HEK293 (cell line): ENCODE measurements at regions not wholly inside any gene's neighbourhood (a gene's known extent, or its start where the extent isn't known, plus 50 kb on each side); places are given as distances from the start of the nearest gene placed in this dataset.

Experiments
- CTCF ChIA-PET: fragments of 350-600 bp; formaldehyde crosslinking; extraction: SDS; loops from one replicate; lab custom pipeline; 2021; ENCODE audit warnings: antibody characterized with exemption; lab: Yijun Ruan, JAX
- POLR2A ChIA-PET: fragments of 300-600 bp; formaldehyde crosslinking; extraction: SDS; loops from one replicate; lab custom pipeline; 2020; ENCODE audit warnings: antibody characterized with exemption, inconsistent platforms; lab: Yijun Ruan, JAX
- H3K27ac ChIP-seq: fragments of 200-500 bp; sonication (Bioruptor generic); 2 replicates; pipeline ENCODE4 v1.5.1; 2014; ENCODE audit warnings: low read depth, low read length, control low read depth, inconsistent platforms; ENCODE audit errors: extremely low read depth
- H3K36me3 ChIP-seq, 2 experiments: fragments of 200-500 bp in 1 of 2; sonication (Bioruptor generic) in 1 of 2; 1 replicate in 1 of 2; 2 replicates in 1 of 2; pipeline ENCODE4 v1.5.1; 2014 to 2017; ENCODE audit warnings: inconsistent platforms in 2 of 2, low read length in 2 of 2; ENCODE audit not compliant: control insufficient read depth in 2 of 2, insufficient read depth in 1 of 2
- H3K4me1 ChIP-seq: fragments of 200-500 bp; sonication (Bioruptor generic); 2 replicates; pipeline ENCODE4 v1.5.1; 2014; ENCODE audit warnings: mild to moderate bottlenecking, low read length, inconsistent platforms; ENCODE audit not compliant: control insufficient read depth, insufficient read depth
- H3K4me3 ChIP-seq: 2 replicates; pipeline ENCODE4 v1.5.1; 2011; ENCODE audit warnings: low read depth, mild to moderate bottlenecking, control low read depth, low read length, moderate library complexity
- H3K9me3 ChIP-seq: fragments of 200-500 bp; sonication (Bioruptor generic); 2 replicates; pipeline ENCODE4 v1.5.1; 2014; ENCODE audit warnings: low read depth, low read length, inconsistent platforms; ENCODE audit not compliant: control insufficient read depth, insufficient read depth
- CTCF ChIP-seq: fragments of 450-650 bp; formaldehyde crosslinking; IDR thresholded peaks from 2 replicates; pipeline ENCODE4 v1.5.1; 2016; ENCODE audit warnings: missing biosample characterization, missing genetic modification characterization
- GLIS1 ChIP-seq: fragments of 450-650 bp; formaldehyde crosslinking; IDR thresholded peaks from 2 replicates; pipeline ENCODE4 v1.5.1; 2016; ENCODE audit warnings: missing biosample characterization, missing genetic modification characterization
- PRDM2 ChIP-seq: fragments of 450-650 bp; formaldehyde crosslinking; IDR thresholded peaks from 2 replicates; pipeline ENCODE4 v1.5.1; 2016; ENCODE audit warnings: missing biosample characterization, missing genetic modification characterization, borderline replicate concordance
- ZBTB48 ChIP-seq: fragments of 450-650 bp; formaldehyde crosslinking; IDR thresholded peaks from 2 replicates; pipeline ENCODE4 v1.5.1; 2016; ENCODE audit warnings: missing biosample characterization, missing genetic modification characterization
- ZFP37 ChIP-seq: fragments of 450-650 bp; formaldehyde crosslinking; IDR thresholded peaks from 2 replicates; pipeline ENCODE4 v1.5.1; 2016; ENCODE audit warnings: missing biosample characterization, missing genetic modification characterization
- ZNF26 ChIP-seq: fragments of 450-650 bp; formaldehyde crosslinking; IDR thresholded peaks from 2 replicates; pipeline ENCODE4 v1.5.1; 2016; ENCODE audit warnings: missing biosample characterization, missing genetic modification characterization
- ZNF274 ChIP-seq, 2 experiments: fragments of 200-500 bp in 1 of 2; fragments of 450-650 bp in 1 of 2; sonication (Bioruptor generic) in 1 of 2; formaldehyde crosslinking in 1 of 2; IDR thresholded peaks; 2 replicates each; pipeline versions ENCODE4 v1.5.1 to v1.6.1; 2014 to 2016; ENCODE audit warnings: borderline replicate concordance in 1 of 2, inconsistent platforms in 1 of 2, low read length in 1 of 2, missing biosample characterization in 1 of 2, missing genetic modification characterization in 1 of 2
- ZNF366 ChIP-seq: fragments of 450-650 bp; formaldehyde crosslinking; conservative IDR thresholded peaks from 2 replicates; pipeline ENCODE4 v1.5.1; 2016; ENCODE audit warnings: missing biosample characterization, missing genetic modification characterization
- ZNF394 ChIP-seq: fragments of 450-650 bp; formaldehyde crosslinking; IDR thresholded peaks from 2 replicates; pipeline ENCODE4 v1.5.1; 2016; ENCODE audit warnings: missing biosample characterization, missing genetic modification characterization, mild to moderate bottlenecking, moderate library complexity, borderline replicate concordance
- ZNF544 ChIP-seq: fragments of 450-650 bp; formaldehyde crosslinking; IDR thresholded peaks from 2 replicates; pipeline ENCODE4 v1.5.0; 2017; ENCODE audit warnings: missing biosample characterization, missing genetic modification characterization
- ZNF549 ChIP-seq: fragments of 450-650 bp; IDR thresholded peaks from 2 replicates; pipeline ENCODE4 v1.5.1; 2018; ENCODE audit warnings: missing biosample characterization, missing genetic modification characterization, mild to moderate bottlenecking, inconsistent platforms, moderate library complexity
- ZNF654 ChIP-seq: fragments of 450-650 bp; formaldehyde crosslinking; IDR thresholded peaks from 2 replicates; pipeline ENCODE4 v1.5.1; 2016; ENCODE audit warnings: low read depth, missing biosample characterization, missing genetic modification characterization
- ZNF658 ChIP-seq: fragments of 450-650 bp; formaldehyde crosslinking; IDR thresholded peaks from 2 replicates; pipeline ENCODE4; 2016; ENCODE audit warnings: missing biosample characterization, missing genetic modification characterization
- ZNF664 ChIP-seq: fragments of 450-650 bp; formaldehyde crosslinking; IDR thresholded peaks from 2 replicates; pipeline ENCODE4 v1.5.1; 2016; ENCODE audit warnings: missing biosample characterization, missing genetic modification characterization
- ZSCAN16 ChIP-seq: fragments of 450-650 bp; formaldehyde crosslinking; IDR thresholded peaks from 2 replicates; pipeline ENCODE4 v1.5.1; 2016; ENCODE audit warnings: missing biosample characterization, missing genetic modification characterization
- ZSCAN4 ChIP-seq: fragments of 450-650 bp; formaldehyde crosslinking; IDR thresholded peaks from 2 replicates; pipeline ENCODE4 v1.5.1; 2017; ENCODE audit warnings: missing biosample characterization, missing genetic modification characterization

GRCh38 chr1:164921493-164921892 lies 362.5 kb downstream of the PBX1 start:
- TF ChIP-seq ZSCAN16 (tag by site-specific recombination) (no peak), GLIS1 (tag by site-specific recombination) (no peak), ZFP37 (tag by site-specific recombination) (no peak), ZNF26 (tag by site-specific recombination) (no peak), ZNF366 (no peak), ZSCAN4 (tag by site-specific recombination) (no peak), ZNF549 (tag by site-specific recombination) (no peak), ZNF664 (tag by site-specific recombination) (no peak)
- H3K9me3 ChIP-seq, result no peaks in the 10 kb centered on the region
- H3K36me3 ChIP-seq, result no peaks in the 10 kb centered on the region
- ChIA-PET POLR2A (no interaction called here), CTCF (no interaction called here)
- H3K27ac ChIP-seq, result no peak overlapping the region
- H3K4me3 ChIP-seq, result no peak overlapping the region
- no peaks in the 10 kb centered on the region for H3K4me1 ChIP-seq

- Histone ChIP-seq H3K4me3 (no peak overlapping the region), H3K9me3 (no peaks in the 10 kb centered on the region), H3K4me1 (no peaks in the 10 kb centered on the region), H3K36me3 (no peaks in the 10 kb centered on the region)
- CTCF ChIA-PET, result no interaction called here
- POLR2A ChIA-PET, result no interaction called here
- TF ChIP-seq ZNF274 (IDR thresholded peaks at IDR 0.05; ENCODE audit: low read length), result no peak
- TF ChIP-seq ZNF274 (tag by site-specific recombination; IDR thresholded peaks at IDR 0.05; ENCODE audit: borderline replicate concordance), result no peak
- no peak for TF ChIP-seq ZBTB48 (tag by site-specific recombination)
- no peak for TF ChIP-seq ZNF394 (tag by site-specific recombination)
- TF ChIP-seq, all 188 proteins: peak for 0
- H3K27ac ChIP-seq, result no peak overlapping the region
These were observed 359.2 kb downstream of the PBX1 start for GRCh38 chr1:164918140-164918539.

- no peaks in the 10 kb centered on the region for H3K36me3 ChIP-seq
- H3K4me1 ChIP-seq, result no peaks in the 10 kb centered on the region
- H3K27ac ChIP-seq, result no peak overlapping the region
- ChIA-PET CTCF (interaction anchor here (1.2 kb wide), 1 partner anchor 1385 kb away, joined by 3 read pairs; no protein-coding TSS in a partner anchor), POLR2A (no interaction called here)
- TF ChIP-seq CTCF, result peak; percentile 21; the same call in 1 of the 2 replicates
- TF ChIP-seq ZNF654 (tag by site-specific recombination), result peak; percentile 14; the same call in 1 of the 2 replicates
- TF ChIP-seq PRDM2, result no peak
- TF ChIP-seq ZNF658, result no peak
- TF ChIP-seq ZNF544 (tag by site-specific recombination), result no peak
- no peak overlapping the region for H3K4me3 ChIP-seq
- no peaks in the 10 kb centered on the region for H3K9me3 ChIP-seq
These were observed 355.2 kb downstream of the PBX1 start for GRCh38 chr1:164914208-164914607.
